Prostate gland (tissue), 2 donors: ENCODE measurements at regions not wholly inside any gene's neighbourhood (a gene's known extent, or its start where the extent isn't known, plus 50 kb on each side); places are given as distances from the start of the nearest gene placed in this dataset.

Experiments
- DNase-seq: peaks from one replicate; pipeline ENCODE4 v3.0.0-alpha.2; 2019; ENCODE audit warnings: low spot score
- H3K27ac ChIP-seq, 2 donors: fragments of 200-600 bp; sonication (generic); 2 replicates each; pipeline ENCODE4 v1.5.1; 2017 to 2019
- H3K27me3 ChIP-seq: fragments of 200-600 bp; sonication (generic); replicated peaks from 2 replicates; pipeline ENCODE4 v1.5.1; 2019; ENCODE audit not compliant: insufficient read depth
- H3K36me3 ChIP-seq, 2 donors: fragments of 200-600 bp; sonication (generic); 1 replicate in 1 of 2; 2 replicates in 1 of 2; pipeline versions ENCODE4 v1.5.1 to v1.8.1; 2017 to 2019
- H3K4me1 ChIP-seq: fragments of 200-600 bp; sonication (generic); replicated peaks from 2 replicates; pipeline ENCODE4 v1.5.1; 2019
- H3K4me3 ChIP-seq, 2 donors: fragments of 200-600 bp; sonication (generic); 2 replicates each; pipeline ENCODE4 v1.5.1; 2017 to 2019
- H3K9me3 ChIP-seq: fragments of 200-600 bp; sonication (generic); 2 replicates; pipeline ENCODE4 v1.5.1; 2017
- CTCF ChIP-seq, 4 experiments: fragments of 200-600 bp in 2 of 4; fragments of 450-650 bp in 2 of 4; sonication (generic) in 2 of 4; IDR thresholded peaks; 1 replicate in 3 of 4; 2 replicates in 1 of 4; pipeline ENCODE4 v1.5.1; 2016 to 2019; ENCODE audit warnings: antibody characterized with exemption in 4 of 4, mild to moderate bottlenecking in 2 of 4, moderate library complexity in 2 of 4
- POLR2A ChIP-seq: fragments of 450-650 bp; IDR thresholded peaks from one replicate; pipeline ENCODE4 v1.6.1; 2016; ENCODE audit warnings: antibody characterized with exemption, mild to moderate bottlenecking
- POLR2AphosphoS5 ChIP-seq: sonication (generic); formaldehyde crosslinking; IDR thresholded peaks from one replicate; pipeline ENCODE4 v1.6.1; 2017; ENCODE audit warnings: antibody characterized with exemption
- WGBS: methylation state at CpG from one replicate; pipeline ENCODE4 v1.1.5; 2018; 5-methylcytosine and 5-hydroxymethylcytosine counted together
- intact Hi-C: fragments of 100-400 bp; cut with DNase I; formaldehyde crosslinking; loops from one replicate; pipeline ENCODE4 v1.14.2; 2022

- no peaks in the 10 kb centered on the region for H3K36me3 ChIP-seq
- 30% methylated on average over 2 of the region's 2 CpGs for WGBS
- H3K27me3 ChIP-seq = no peaks in the 10 kb centered on the region
- no peak overlapping the region for H3K4me3 ChIP-seq
- no peaks in the 10 kb centered on the region for H3K9me3 ChIP-seq
- intact Hi-C loops = no loop called here
- DNase-seq = no peak
- H3K27ac ChIP-seq = no peak overlapping the region
- TF ChIP-seq POLR2A (no peak), POLR2AphosphoS5 (no peak), CTCF (IDR thresholded peaks at IDR 0.05) (no peak)
- H3K4me1 ChIP-seq = no peaks in the 10 kb centered on the region
Measured at GRCh38 chr7:49243521-49243920, 319.2 kb downstream of the CDC14C start.

GRCh38 chr7:49244543-49244942, 320.2 kb downstream of the CDC14C start:
- Histone ChIP-seq H3K4me3 (no peak overlapping the region), H3K27me3 (no peaks in the 10 kb centered on the region), H3K9me3 (no peaks in the 10 kb centered on the region), H3K4me1 (no peaks in the 10 kb centered on the region), H3K27ac (no peak overlapping the region), H3K36me3 (no peaks in the 10 kb centered on the region)
- TF ChIP-seq POLR2AphosphoS5 (no peak), POLR2A (no peak), CTCF (IDR thresholded peaks at IDR 0.05) (no peak)
- no peak for DNase-seq
- WGBS = 8% methylated on average over 1 of the region's 1 CpG
- intact Hi-C loops = no loop called here

GRCh38 chr7:49245062-49245461, 320.7 kb downstream of the CDC14C start:
- intact Hi-C loops = no loop called here
- no peaks in the 10 kb centered on the region for H3K4me1 ChIP-seq
- H3K27ac ChIP-seq = no peak overlapping the region
- no peaks in the 10 kb centered on the region for H3K36me3 ChIP-seq
- TF ChIP-seq CTCF (IDR thresholded peaks at IDR 0.05) (no peak), POLR2A (no peak), POLR2AphosphoS5 (no peak)
- no peak for DNase-seq
- H3K27me3 ChIP-seq = no peaks in the 10 kb centered on the region
- H3K9me3 ChIP-seq = no peaks in the 10 kb centered on the region
- H3K4me3 ChIP-seq = no peak overlapping the region
- 53% methylated on average over 3 of the region's 3 CpGs for WGBS

- H3K27me3 ChIP-seq = no peaks in the 10 kb centered on the region
- H3K9me3 ChIP-seq = no peaks in the 10 kb centered on the region
- H3K36me3 ChIP-seq = no peaks in the 10 kb centered on the region
- H3K27ac ChIP-seq = no peak overlapping the region
- no peak for TF ChIP-seq POLR2A
- TF ChIP-seq CTCF (IDR thresholded peaks at IDR 0.05) = no peak
- no peak for TF ChIP-seq POLR2AphosphoS5
- no peaks in the 10 kb centered on the region for H3K4me1 ChIP-seq
- 66% methylated on average over 3 of the region's 3 CpGs for WGBS
- H3K4me3 ChIP-seq = no peak overlapping the region
- DNase-seq = no peak
- intact Hi-C loops = no loop called here
Measured at GRCh38 chr7:49247759-49248158, 323.4 kb downstream of the CDC14C start.

- 65% methylated on average over 3 of the region's 3 CpGs for WGBS
Measured at GRCh38 chr7:49255054-49255453, 330.7 kb downstream of the CDC14C start.

More at GRCh38 chr7:49255054-49255453, 330.7 kb downstream of the CDC14C start:
- no peaks in the 10 kb centered on the region for H3K9me3 ChIP-seq
- no peak overlapping the region for H3K4me3 ChIP-seq
- H3K4me1 ChIP-seq = no peaks in the 10 kb centered on the region
- H3K27me3 ChIP-seq = no peaks in the 10 kb centered on the region
- no peak for TF ChIP-seq CTCF (IDR thresholded peaks at IDR 0.05)
- TF ChIP-seq POLR2AphosphoS5 = no peak
- no peak for TF ChIP-seq POLR2A
- DNase-seq = no peak
- intact Hi-C loops = no loop called here
- H3K27ac ChIP-seq = no peak overlapping the region
- no peaks in the 10 kb centered on the region for H3K36me3 ChIP-seq
